ENCODE measurements at regions not wholly inside any gene's neighbourhood (a gene's known extent, or its start where the extent isn't known, plus 50 kb on each side); places are given as distances from the start of the nearest gene placed in this dataset.

- in situ Hi-C loops (cut with MboI) (no loop called here), intact Hi-C loops (cut with micrococcal nuclease; ENCODE audit: unreplicated experiment) (no loop called here)
- no TSS peak for BruUV-seq (replicated peaks)
- Histone ChIP-seq H3K36me3 (ENCODE audit: control insufficient read depth in 2 of 2, insufficient read depth in 2 of 2, low read length in 1 of 2) (no peaks in the 10 kb centered on the region), H3K4me1 (ENCODE audit: control insufficient read depth, insufficient read depth, low read length) (no peaks in the 10 kb centered on the region), H3K4me3 (no peak overlapping the region), H3K27ac (ENCODE audit: control insufficient read depth, insufficient read depth) (no peak overlapping the region), H3K4me2 (ENCODE audit: control insufficient read depth, insufficient read depth) (no peak overlapping the region), H3K79me2 (ENCODE audit: control insufficient read depth, insufficient read depth, low read length) (no peaks in the 10 kb centered on the region), H2AFZ (ENCODE audit: control insufficient read depth, low read depth, low read length) (no peak overlapping the region), H3K9ac (ENCODE audit: control insufficient read depth, insufficient read depth, low read length) (no peak overlapping the region), H4K20me1 (ENCODE audit: control insufficient read depth, insufficient read depth) (no peaks in the 10 kb centered on the region), H3K9me3 (replicated peaks; ENCODE audit: control insufficient read depth, insufficient read depth, low read length) (no peaks in the 10 kb centered on the region), H3K27me3 (replicated peaks in 1 of 2; ENCODE audit: control insufficient read depth in 2 of 2, insufficient read depth in 2 of 2, low read length in 1 of 2) (no peaks in the 10 kb centered on the region)
- ChIA-PET RAD21 (ENCODE audit: unreplicated experiment) (no interaction called here), CTCF (no interaction called here), POLR2A (no interaction called here), SMC1A (ENCODE audit: uncharacterized antibody, unreplicated experiment) (no interaction called here)
- no peak for FAIRE-seq
- ATAC-seq = no peak
- no peak for TF ChIP-seq CHD2 (IDR thresholded peaks at IDR 0.05; ENCODE audit: borderline replicate concordance, low read depth, low read length)
- TF ChIP-seq ESRRA (IDR thresholded peaks at IDR 0.05; ENCODE audit: low read length) = no peak
- TF ChIP-seq CEBPB (IDR thresholded peaks at IDR 0.05; ENCODE audit: borderline replicate concordance in 1 of 2, low read depth in 2 of 2, low read length in 2 of 2) = no peak
- TF ChIP-seq STAT1 (conservative IDR thresholded peaks at IDR 0.05) = no peak
- DNase-seq (ENCODE audit: low read depth, low spot score) = no peak
- 47% methylated on average over 4 of the region's 4 CpGs for WGBS (ENCODE audit: insufficient coverage, insufficient replicate concordance, low lambda C conversion rate, missing lambda C conversion rate)
Measured at GRCh38 chr9:28287455-28287854, 714.2 kb upstream of the C9orf72 start.

- Histone ChIP-seq H3K9me3 (replicated peaks; ENCODE audit: control insufficient read depth, insufficient read depth, low read length) (no peaks in the 10 kb centered on the region), H3K4me2 (ENCODE audit: control insufficient read depth, insufficient read depth) (no peak overlapping the region), H3K4me1 (ENCODE audit: control insufficient read depth, insufficient read depth, low read length) (no peaks in the 10 kb centered on the region), H3K4me3 (no peak overlapping the region), H2AFZ (ENCODE audit: control insufficient read depth, low read depth, low read length) (no peak overlapping the region), H3K27ac (ENCODE audit: control insufficient read depth, insufficient read depth) (no peak overlapping the region), H4K20me1 (ENCODE audit: control insufficient read depth, insufficient read depth) (no peaks in the 10 kb centered on the region), H3K36me3 (ENCODE audit: control insufficient read depth in 2 of 2, insufficient read depth in 2 of 2, low read length in 1 of 2) (no peaks in the 10 kb centered on the region), H3K79me2 (ENCODE audit: control insufficient read depth, insufficient read depth, low read length) (no peaks in the 10 kb centered on the region), H3K27me3 (replicated peaks in 1 of 2; ENCODE audit: control insufficient read depth in 2 of 2, insufficient read depth in 2 of 2, low read length in 1 of 2) (no peaks in the 10 kb centered on the region), H3K9ac (ENCODE audit: control insufficient read depth, insufficient read depth, low read length) (no peak overlapping the region)
- FAIRE-seq (no peak), ATAC-seq (no peak), DNase-seq (ENCODE audit: low read depth, low spot score) (no peak)
- intact Hi-C loops (cut with micrococcal nuclease; ENCODE audit: unreplicated experiment) = no loop called here
- in situ Hi-C loops (cut with MboI) = no loop called here
- SMC1A ChIA-PET (ENCODE audit: uncharacterized antibody, unreplicated experiment) = no interaction called here
- no TSS peak for BruUV-seq (replicated peaks)
- POLR2A ChIA-PET = no interaction called here
- RAD21 ChIA-PET (ENCODE audit: unreplicated experiment) = no interaction called here
- CTCF ChIA-PET = interaction anchor here (1.8 kb wide), 1 partner anchor 24 kb away, joined by 3 read pairs; no protein-coding TSS in a partner anchor
- TF ChIP-seq FOS (IDR thresholded peaks at IDR 0.05; ENCODE audit: borderline replicate concordance, extremely low read depth, insufficient read length) = no peak
- no peak for TF ChIP-seq CTCF (IDR thresholded peaks at IDR 0.05 in 2 of 3, conservative IDR thresholded peaks at IDR 0.05 in 1 of 3; ENCODE audit: control insufficient read depth in 2 of 3, extremely low read depth in 1 of 3, insufficient read depth in 1 of 3, low read depth in 3 of 3, low read length in 3 of 3)
- no peak for TF ChIP-seq ZBED1 (IDR thresholded peaks at IDR 0.05; ENCODE audit: borderline replicate concordance)
- no peak for TF ChIP-seq ELK1 (IDR thresholded peaks at IDR 0.05; ENCODE audit: low read depth, low read length)
- TF ChIP-seq CUX1 (IDR thresholded peaks at IDR 0.05; ENCODE audit: insufficient replicate concordance, low read depth, low read length) = no peak
- no peak for TF ChIP-seq ATF7 (IDR thresholded peaks at IDR 0.05; ENCODE audit: low read depth)
- no peak for TF ChIP-seq MXI1 (IDR thresholded peaks at IDR 0.05; ENCODE audit: low read depth, low read length)
Measured at GRCh38 chr9:28289746-28290145, 716.5 kb upstream of the C9orf72 start.
